HEK293 (cell line): ENCODE measurements at regions not wholly inside any gene's neighbourhood (a gene's known extent, or its start where the extent isn't known, plus 50 kb on each side); places are given as distances from the start of the nearest gene placed in this dataset.

Experiments used
- CTCF ChIA-PET: fragments of 350-600 bp; formaldehyde crosslinking; extraction: SDS; loops from one replicate; lab custom pipeline; 2021; ENCODE audit warnings: antibody characterized with exemption; lab: Yijun Ruan, JAX
- POLR2A ChIA-PET: fragments of 300-600 bp; formaldehyde crosslinking; extraction: SDS; loops from one replicate; lab custom pipeline; 2020; ENCODE audit warnings: antibody characterized with exemption, inconsistent platforms; lab: Yijun Ruan, JAX
- H3K27ac ChIP-seq: fragments of 200-500 bp; sonication (Bioruptor generic); 2 replicates; pipeline ENCODE4 v1.5.1; 2014; ENCODE audit warnings: low read depth, low read length, control low read depth, inconsistent platforms; ENCODE audit errors: extremely low read depth
- H3K36me3 ChIP-seq, 2 experiments: fragments of 200-500 bp in 1 of 2; sonication (Bioruptor generic) in 1 of 2; 1 replicate in 1 of 2; 2 replicates in 1 of 2; pipeline ENCODE4 v1.5.1; 2014 to 2017; ENCODE audit warnings: inconsistent platforms in 2 of 2, low read length in 2 of 2; ENCODE audit not compliant: control insufficient read depth in 2 of 2, insufficient read depth in 1 of 2
- H3K4me1 ChIP-seq: fragments of 200-500 bp; sonication (Bioruptor generic); 2 replicates; pipeline ENCODE4 v1.5.1; 2014; ENCODE audit warnings: mild to moderate bottlenecking, low read length, inconsistent platforms; ENCODE audit not compliant: control insufficient read depth, insufficient read depth
- H3K4me3 ChIP-seq: 2 replicates; pipeline ENCODE4 v1.5.1; 2011; ENCODE audit warnings: low read depth, mild to moderate bottlenecking, control low read depth, low read length, moderate library complexity
- H3K9me3 ChIP-seq: fragments of 200-500 bp; sonication (Bioruptor generic); 2 replicates; pipeline ENCODE4 v1.5.1; 2014; ENCODE audit warnings: low read depth, low read length, inconsistent platforms; ENCODE audit not compliant: control insufficient read depth, insufficient read depth
- EGR2 ChIP-seq: fragments of 450-650 bp; formaldehyde crosslinking; IDR thresholded peaks from 2 replicates; pipeline ENCODE4 v1.5.1; 2016; ENCODE audit warnings: low read depth, missing biosample characterization, missing genetic modification characterization
- GFI1B ChIP-seq: fragments of 450-650 bp; formaldehyde crosslinking; IDR thresholded peaks from 2 replicates; pipeline ENCODE4 v1.5.1; 2016; ENCODE audit warnings: missing biosample characterization, missing genetic modification characterization
- KLF1 ChIP-seq: fragments of 450-650 bp; formaldehyde crosslinking; IDR thresholded peaks from 2 replicates; pipeline ENCODE4 v1.5.1; 2016; ENCODE audit warnings: missing biosample characterization, missing genetic modification characterization
- MYNN ChIP-seq: fragments of 450-650 bp; formaldehyde crosslinking; IDR thresholded peaks from 2 replicates; pipeline ENCODE4 v1.5.1; 2016; ENCODE audit warnings: missing biosample characterization, missing genetic modification characterization, borderline replicate concordance
- MZF1 ChIP-seq: fragments of 450-650 bp; formaldehyde crosslinking; IDR thresholded peaks from 2 replicates; pipeline ENCODE4 v1.5.1; 2017; ENCODE audit warnings: missing biosample characterization, missing genetic modification characterization, borderline replicate concordance
- WT1 ChIP-seq: fragments of 450-650 bp; formaldehyde crosslinking; IDR thresholded peaks from 2 replicates; pipeline ENCODE4 v1.5.1; 2016; ENCODE audit warnings: missing biosample characterization, missing genetic modification characterization
- ZIC2 ChIP-seq: fragments of 450-650 bp; formaldehyde crosslinking; IDR thresholded peaks from 2 replicates; pipeline ENCODE4 v1.5.1; 2016; ENCODE audit warnings: missing biosample characterization, missing genetic modification characterization
- ZNF146 ChIP-seq: fragments of 450-650 bp; formaldehyde crosslinking; IDR thresholded peaks from 2 replicates; pipeline ENCODE4 v1.5.1; 2016; ENCODE audit warnings: missing biosample characterization, missing genetic modification characterization
- ZNF175 ChIP-seq: fragments of 450-650 bp; formaldehyde crosslinking; IDR thresholded peaks from 2 replicates; pipeline ENCODE4 v1.5.1; 2016; ENCODE audit warnings: missing biosample characterization, missing genetic modification characterization
- ZNF274 ChIP-seq, 2 experiments: fragments of 200-500 bp in 1 of 2; fragments of 450-650 bp in 1 of 2; sonication (Bioruptor generic) in 1 of 2; formaldehyde crosslinking in 1 of 2; IDR thresholded peaks; 2 replicates each; pipeline versions ENCODE4 v1.5.1 to v1.6.1; 2014 to 2016; ENCODE audit warnings: borderline replicate concordance in 1 of 2, inconsistent platforms in 1 of 2, low read length in 1 of 2, missing biosample characterization in 1 of 2, missing genetic modification characterization in 1 of 2
- ZNF302 ChIP-seq: fragments of 450-650 bp; formaldehyde crosslinking; IDR thresholded peaks from 2 replicates; pipeline ENCODE4 v1.5.1; 2016; ENCODE audit warnings: missing biosample characterization, missing genetic modification characterization, low read depth
- ZNF37A ChIP-seq: fragments of 450-650 bp; IDR thresholded peaks from 2 replicates; pipeline ENCODE4 v1.5.1; 2018; ENCODE audit warnings: missing biosample characterization, missing genetic modification characterization
- ZNF776 ChIP-seq: fragments of 450-650 bp; formaldehyde crosslinking; IDR thresholded peaks from 2 replicates; pipeline ENCODE4 v1.5.0; 2017; ENCODE audit warnings: missing biosample characterization, missing genetic modification characterization, borderline replicate concordance
- TF ChIP-seq, protein P1 (sequence below): fragments of 450-650 bp; formaldehyde crosslinking; IDR thresholded peaks from 2 replicates; pipeline ENCODE4 v1.5.1; 2017; ENCODE audit warnings: missing biosample characterization, missing genetic modification characterization
- TF ChIP-seq, protein P2 (sequence below): fragments of 450-650 bp; formaldehyde crosslinking; IDR thresholded peaks from 2 replicates; pipeline ENCODE4 v1.5.1; 2016; ENCODE audit warnings: missing biosample characterization, missing genetic modification characterization
- TF ChIP-seq, protein P3 (sequence below): fragments of 450-650 bp; formaldehyde crosslinking; IDR thresholded peaks from 2 replicates; pipeline ENCODE4 v1.5.1; 2016; ENCODE audit warnings: missing biosample characterization, missing genetic modification characterization
- TF ChIP-seq, protein P4 (sequence below): fragments of 450-650 bp; formaldehyde crosslinking; IDR thresholded peaks from 2 replicates; pipeline ENCODE4 v1.5.1; 2016; ENCODE audit warnings: missing biosample characterization, missing genetic modification characterization
- TF ChIP-seq, protein P5 (sequence below): fragments of 450-650 bp; formaldehyde crosslinking; IDR thresholded peaks from 2 replicates; pipeline ENCODE4 v1.5.1; 2017; ENCODE audit warnings: missing biosample characterization, missing genetic modification characterization

DNA sequence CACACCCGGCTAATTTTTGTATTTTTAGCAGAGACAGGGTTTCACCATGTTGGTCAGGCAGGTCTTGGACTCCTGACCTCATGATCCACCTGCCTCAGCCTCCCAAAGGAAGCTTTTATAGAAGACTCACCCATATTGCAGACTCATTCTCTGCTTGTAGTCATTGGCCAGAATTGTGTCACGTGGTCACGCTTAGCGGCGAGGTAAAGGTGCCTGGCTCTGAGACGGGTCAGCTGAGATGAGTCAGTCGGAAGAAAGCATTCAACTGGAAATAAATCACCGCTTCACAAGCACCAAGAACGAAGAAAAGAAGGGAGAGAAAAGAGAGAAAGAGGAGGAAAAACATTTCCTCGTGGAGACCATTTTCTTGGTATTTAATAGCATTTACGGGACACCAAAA, 218.8 kb upstream of the NOCT start (continued):
- TF ChIP-seq, protein P1, sequence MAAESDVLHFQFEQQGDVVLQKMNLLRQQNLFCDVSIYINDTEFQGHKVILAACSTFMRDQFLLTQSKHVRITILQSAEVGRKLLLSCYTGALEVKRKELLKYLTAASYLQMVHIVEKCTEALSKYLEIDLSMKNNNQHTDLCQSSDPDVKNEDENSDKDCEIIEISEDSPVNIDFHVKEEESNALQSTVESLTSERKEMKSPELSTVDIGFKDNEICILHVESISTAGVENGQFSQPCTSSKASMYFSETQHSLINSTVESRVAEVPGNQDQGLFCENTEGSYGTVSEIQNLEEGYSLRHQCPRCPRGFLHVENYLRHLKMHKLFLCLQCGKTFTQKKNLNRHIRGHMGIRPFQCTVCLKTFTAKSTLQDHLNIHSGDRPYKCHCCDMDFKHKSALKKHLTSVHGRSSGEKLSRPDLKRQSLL (tag by site-specific recombination): no peak
- TF ChIP-seq GFI1B (tag by site-specific recombination) (no peak), EGR2 (tag by site-specific recombination) (no peak), ZNF146 (tag by site-specific recombination) (no peak), MZF1 (tag by site-specific recombination) (no peak)

DNA sequence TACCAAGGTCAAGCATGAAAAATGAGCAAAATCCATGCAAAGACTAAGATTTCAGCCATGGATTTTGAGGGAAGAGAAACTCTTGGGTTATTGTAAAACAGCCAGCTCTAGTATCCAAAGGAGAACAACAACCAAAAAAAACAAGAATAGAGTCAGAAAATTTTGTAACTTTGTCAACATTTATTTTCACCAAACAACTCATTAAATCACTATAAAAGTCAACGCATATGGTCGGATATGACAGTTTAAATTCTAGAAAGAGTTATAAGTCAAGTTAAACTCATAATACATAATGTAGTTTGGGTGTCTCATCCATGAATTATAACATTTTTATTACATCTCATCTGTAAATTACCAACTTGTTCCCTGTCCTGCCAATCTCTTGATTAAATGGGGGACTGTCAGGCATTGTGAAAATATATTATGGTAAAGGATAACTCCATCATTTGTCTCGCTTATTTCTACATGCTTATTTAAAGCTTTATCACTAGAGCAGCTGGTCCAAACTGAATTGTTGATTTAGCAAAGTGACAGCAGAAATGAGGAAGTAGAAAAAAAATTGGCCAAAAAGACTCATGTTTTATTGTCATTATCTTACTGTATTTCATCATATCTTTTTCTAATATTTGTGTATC, 224.8 kb upstream of the NOCT start:
- no peak overlapping the region for H3K27ac ChIP-seq
- H3K36me3 ChIP-seq: no peaks in the 10 kb centered on the region
- POLR2A ChIA-PET: no interaction called here
- H3K4me1 ChIP-seq: no peaks in the 10 kb centered on the region
- H3K9me3 ChIP-seq: no peaks in the 10 kb centered on the region
- no peak overlapping the region for H3K4me3 ChIP-seq
- CTCF ChIA-PET: interaction anchor here (1.4 kb wide), 1 partner anchor 80 kb away, joined by 3 read pairs; no protein-coding TSS in a partner anchor
- TF ChIP-seq, protein P2, sequence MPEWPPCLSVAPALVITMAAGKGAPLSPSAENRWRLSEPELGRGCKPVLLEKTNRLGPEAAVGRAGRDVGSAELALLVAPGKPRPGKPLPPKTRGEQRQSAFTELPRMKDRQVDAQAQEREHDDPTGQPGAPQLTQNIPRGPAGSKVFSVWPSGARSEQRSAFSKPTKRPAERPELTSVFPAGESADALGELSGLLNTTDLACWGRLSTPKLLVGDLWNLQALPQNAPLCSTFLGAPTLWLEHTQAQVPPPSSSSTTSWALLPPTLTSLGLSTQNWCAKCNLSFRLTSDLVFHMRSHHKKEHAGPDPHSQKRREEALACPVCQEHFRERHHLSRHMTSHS (tag by site-specific recombination): no peak

DNA sequence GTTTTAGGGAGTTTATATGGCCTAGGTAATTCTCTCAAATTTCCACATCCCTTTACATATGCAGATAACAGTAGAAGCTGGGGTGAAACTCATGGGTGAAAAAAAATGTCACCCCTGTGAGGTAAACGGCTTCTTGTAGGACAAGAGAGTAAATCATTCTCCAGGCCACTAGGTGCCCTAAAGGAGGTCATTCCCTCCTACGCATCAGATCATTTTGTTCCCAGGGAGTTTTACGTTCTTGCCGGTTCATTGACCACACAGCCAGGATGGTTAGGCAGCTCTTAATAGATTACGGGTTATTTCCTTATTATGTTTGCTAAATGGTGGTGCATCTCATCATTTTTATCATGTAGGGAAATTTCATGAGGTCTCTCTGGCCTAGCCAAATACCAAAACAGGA, 225.8 kb upstream of the NOCT start:
- CTCF ChIA-PET: interaction anchor here (0.7 to 1.4 kb wide), 2 partner anchors 81 to 151 kb away, joined by 3 read pairs; no protein-coding TSS in a partner anchor
- H3K9me3 ChIP-seq: no peaks in the 10 kb centered on the region
- POLR2A ChIA-PET: no interaction called here
- H3K27ac ChIP-seq: no peak overlapping the region
- no peaks in the 10 kb centered on the region for H3K36me3 ChIP-seq
- H3K4me3 ChIP-seq: no peak overlapping the region
- H3K4me1 ChIP-seq: no peaks in the 10 kb centered on the region
- no peak for TF ChIP-seq ZNF37A (tag by site-specific recombination)
- TF ChIP-seq, protein P3, sequence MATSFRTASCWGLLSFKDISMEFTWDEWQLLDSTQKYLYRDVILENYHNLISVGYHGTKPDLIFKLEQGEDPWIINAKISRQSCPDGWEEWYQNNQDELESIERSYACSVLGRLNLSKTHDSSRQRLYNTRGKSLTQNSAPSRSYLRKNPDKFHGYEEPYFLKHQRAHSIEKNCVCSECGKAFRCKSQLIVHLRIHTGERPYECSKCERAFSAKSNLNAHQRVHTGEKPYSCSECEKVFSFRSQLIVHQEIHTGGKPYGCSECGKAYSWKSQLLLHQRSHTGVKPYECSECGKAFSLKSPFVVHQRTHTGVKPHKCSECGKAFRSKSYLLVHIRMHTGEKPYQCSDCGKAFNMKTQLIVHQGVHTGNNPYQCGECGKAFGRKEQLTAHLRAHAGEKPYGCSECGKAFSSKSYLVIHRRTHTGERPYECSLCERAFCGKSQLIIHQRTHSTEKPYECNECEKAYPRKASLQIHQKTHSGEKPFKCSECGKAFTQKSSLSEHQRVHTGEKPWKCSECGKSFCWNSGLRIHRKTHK (tag by site-specific recombination): no peak
- TF ChIP-seq, protein P4, sequence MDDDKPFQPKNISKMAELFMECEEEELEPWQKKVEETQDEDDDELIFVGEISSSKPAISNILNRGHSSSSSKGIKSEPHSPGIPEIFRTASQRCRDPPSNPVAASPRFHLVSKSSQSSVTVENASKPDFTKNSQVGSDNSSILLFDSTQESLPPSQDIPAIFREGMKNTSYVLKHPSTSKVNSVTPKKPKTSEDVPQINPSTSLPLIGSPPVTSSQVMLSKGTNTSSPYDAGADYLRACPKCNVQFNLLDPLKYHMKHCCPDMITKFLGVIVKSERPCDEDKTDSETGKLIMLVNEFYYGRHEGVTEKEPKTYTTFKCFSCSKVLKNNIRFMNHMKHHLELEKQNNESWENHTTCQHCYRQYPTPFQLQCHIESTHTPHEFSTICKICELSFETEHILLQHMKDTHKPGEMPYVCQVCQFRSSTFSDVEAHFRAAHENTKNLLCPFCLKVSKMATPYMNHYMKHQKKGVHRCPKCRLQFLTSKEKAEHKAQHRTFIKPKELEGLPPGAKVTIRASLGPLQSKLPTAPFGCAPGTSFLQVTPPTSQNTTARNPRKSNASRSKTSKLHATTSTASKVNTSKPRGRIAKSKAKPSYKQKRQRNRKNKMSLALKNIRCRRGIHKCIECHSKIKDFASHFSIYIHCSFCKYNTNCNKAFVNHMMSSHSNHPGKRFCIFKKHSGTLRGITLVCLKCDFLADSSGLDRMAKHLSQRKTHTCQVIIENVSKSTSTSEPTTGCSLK (tag by site-specific recombination): no peak
- TF ChIP-seq WT1 (tag by site-specific recombination): no peak
- no peak for TF ChIP-seq ZNF274 (IDR thresholded peaks at IDR 0.05; ENCODE audit: low read length)
- TF ChIP-seq ZNF274 (tag by site-specific recombination; IDR thresholded peaks at IDR 0.05; ENCODE audit: borderline replicate concordance): no peak
- TF ChIP-seq, protein P5, sequence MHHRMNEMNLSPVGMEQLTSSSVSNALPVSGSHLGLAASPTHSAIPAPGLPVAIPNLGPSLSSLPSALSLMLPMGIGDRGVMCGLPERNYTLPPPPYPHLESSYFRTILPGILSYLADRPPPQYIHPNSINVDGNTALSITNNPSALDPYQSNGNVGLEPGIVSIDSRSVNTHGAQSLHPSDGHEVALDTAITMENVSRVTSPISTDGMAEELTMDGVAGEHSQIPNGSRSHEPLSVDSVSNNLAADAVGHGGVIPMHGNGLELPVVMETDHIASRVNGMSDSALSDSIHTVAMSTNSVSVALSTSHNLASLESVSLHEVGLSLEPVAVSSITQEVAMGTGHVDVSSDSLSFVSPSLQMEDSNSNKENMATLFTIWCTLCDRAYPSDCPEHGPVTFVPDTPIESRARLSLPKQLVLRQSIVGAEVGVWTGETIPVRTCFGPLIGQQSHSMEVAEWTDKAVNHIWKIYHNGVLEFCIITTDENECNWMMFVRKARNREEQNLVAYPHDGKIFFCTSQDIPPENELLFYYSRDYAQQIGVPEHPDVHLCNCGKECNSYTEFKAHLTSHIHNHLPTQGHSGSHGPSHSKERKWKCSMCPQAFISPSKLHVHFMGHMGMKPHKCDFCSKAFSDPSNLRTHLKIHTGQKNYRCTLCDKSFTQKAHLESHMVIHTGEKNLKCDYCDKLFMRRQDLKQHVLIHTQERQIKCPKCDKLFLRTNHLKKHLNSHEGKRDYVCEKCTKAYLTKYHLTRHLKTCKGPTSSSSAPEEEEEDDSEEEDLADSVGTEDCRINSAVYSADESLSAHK: no peak
- no peak for TF ChIP-seq KLF1
- no peak for TF ChIP-seq ZNF175 (tag by site-specific recombination)
- TF ChIP-seq, protein P1 (tag by site-specific recombination): no peak
- no peak for TF ChIP-seq ZNF302
- no peak for TF ChIP-seq ZNF776 (tag by site-specific recombination)
- TF ChIP-seq MYNN (tag by site-specific recombination): no peak
- no peak for TF ChIP-seq ZIC2
